GM23338 (cell line): ENCODE measurements at regions not wholly inside any gene's neighbourhood (a gene's known extent, or its start where the extent isn't known, plus 50 kb on each side); places are given as distances from the start of the nearest gene placed in this dataset.

ENCODE experiments used
- CREB1 ChIP-seq: fragments of 250-450 bp; sonication (Bioruptor Pico); IDR thresholded peaks from 2 replicates; pipeline ENCODE4 v1.5.0; 2020; ENCODE audit warnings: low read depth, mild to moderate bottlenecking, moderate library complexity
- CTCF ChIP-seq, 2 experiments: fragments of 200-600 bp in 1 of 2; sonication (generic) in 1 of 2; conservative IDR thresholded peaks; 2 replicates each; pipeline versions ENCODE4 v1.5.1 to v1.6.1; 2016 to 2017; ENCODE audit warnings: antibody characterized with exemption in 2 of 2, low read depth in 2 of 2, mild to moderate bottlenecking in 2 of 2, moderate library complexity in 1 of 2
- ETS1 ChIP-seq: IDR thresholded peaks from 2 replicates; pipeline ENCODE4 v1.6.1; 2016; ENCODE audit warnings: antibody characterized with exemption
- EZH2 ChIP-seq: fragments of 200-600 bp; sonication (generic); IDR thresholded peaks from one replicate; pipeline ENCODE4 v1.8.0; 2017; ENCODE audit warnings: antibody characterized with exemption, mild to moderate bottlenecking, low read depth; ENCODE audit not compliant: unreplicated experiment
- POLR2AphosphoS5 ChIP-seq: IDR thresholded peaks from 2 replicates; pipeline ENCODE4 v1.6.1; 2016; ENCODE audit warnings: antibody characterized with exemption, low read depth
- REST ChIP-seq: IDR thresholded peaks from one replicate; pipeline ENCODE4 v1.6.1; 2018; ENCODE audit warnings: antibody characterized with exemption; ENCODE audit not compliant: unreplicated experiment

- TF ChIP-seq CTCF (conservative IDR thresholded peaks at IDR 0.05; ENCODE audit: low read depth in 2 of 2) (no peak), POLR2AphosphoS5 (no peak), ETS1 (no peak), REST (no peak), EZH2 (no peak), CREB1 (CRISPR knock-in tag) (no peak)
Observed at GRCh38 chr5:71809446-71809845, 90.4 kb downstream of the CARTPT start.
